D721Med (cell line): ENCODE measurements at regions not wholly inside any gene's neighbourhood (a gene's known extent, or its start where the extent isn't known, plus 50 kb on each side); places are given as distances from the start of the nearest gene placed in this dataset.
A peak's percentile ranks its signal among the peaks of the same experiment; 100 is the strongest.

Source experiments
- DNase-seq: peaks from one replicate; pipeline ENCODE4 v3.0.0; 2011; ENCODE audit warnings: low spot score; ENCODE audit not compliant: insufficient read length
- FAIRE-seq: peaks from 2 replicates; lab custom pipeline; 2011; peaks lifted over from hg19 to GRCh38; lab: Jason Lieb, UNC
- TF ChIP-seq, protein P1 (sequence below): IDR thresholded peaks from 2 replicates; pipeline ENCODE4 v1.5.1; 2012; ENCODE audit warnings: mild to moderate bottlenecking, control low read depth; ENCODE audit not compliant: insufficient read depth; ENCODE audit errors: missing control alignments

DNA sequence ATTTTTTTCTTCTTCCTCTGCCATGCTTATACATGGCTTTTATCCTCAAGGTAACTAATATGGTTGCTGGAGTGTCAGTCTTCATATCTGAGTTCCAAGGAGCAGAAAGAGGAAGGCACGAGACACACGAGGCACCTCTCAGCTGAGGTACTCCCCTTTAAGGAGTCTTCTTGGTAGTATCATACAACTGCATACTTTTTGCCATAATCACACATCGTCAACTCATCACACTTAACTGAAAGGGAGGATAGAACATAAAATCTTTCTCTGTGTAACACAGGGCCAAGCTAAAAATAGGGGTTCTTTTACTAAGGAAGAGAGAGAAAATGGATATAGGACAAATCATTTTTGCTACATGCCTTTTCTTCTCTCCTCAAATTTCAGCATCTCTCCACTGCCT, 104.2 kb downstream of the OXSM start:
- TF ChIP-seq, protein P1, sequence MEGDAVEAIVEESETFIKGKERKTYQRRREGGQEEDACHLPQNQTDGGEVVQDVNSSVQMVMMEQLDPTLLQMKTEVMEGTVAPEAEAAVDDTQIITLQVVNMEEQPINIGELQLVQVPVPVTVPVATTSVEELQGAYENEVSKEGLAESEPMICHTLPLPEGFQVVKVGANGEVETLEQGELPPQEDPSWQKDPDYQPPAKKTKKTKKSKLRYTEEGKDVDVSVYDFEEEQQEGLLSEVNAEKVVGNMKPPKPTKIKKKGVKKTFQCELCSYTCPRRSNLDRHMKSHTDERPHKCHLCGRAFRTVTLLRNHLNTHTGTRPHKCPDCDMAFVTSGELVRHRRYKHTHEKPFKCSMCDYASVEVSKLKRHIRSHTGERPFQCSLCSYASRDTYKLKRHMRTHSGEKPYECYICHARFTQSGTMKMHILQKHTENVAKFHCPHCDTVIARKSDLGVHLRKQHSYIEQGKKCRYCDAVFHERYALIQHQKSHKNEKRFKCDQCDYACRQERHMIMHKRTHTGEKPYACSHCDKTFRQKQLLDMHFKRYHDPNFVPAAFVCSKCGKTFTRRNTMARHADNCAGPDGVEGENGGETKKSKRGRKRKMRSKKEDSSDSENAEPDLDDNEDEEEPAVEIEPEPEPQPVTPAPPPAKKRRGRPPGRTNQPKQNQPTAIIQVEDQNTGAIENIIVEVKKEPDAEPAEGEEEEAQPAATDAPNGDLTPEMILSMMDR = no peak
- no peak for FAIRE-seq
- DNase-seq = no peak

DNA sequence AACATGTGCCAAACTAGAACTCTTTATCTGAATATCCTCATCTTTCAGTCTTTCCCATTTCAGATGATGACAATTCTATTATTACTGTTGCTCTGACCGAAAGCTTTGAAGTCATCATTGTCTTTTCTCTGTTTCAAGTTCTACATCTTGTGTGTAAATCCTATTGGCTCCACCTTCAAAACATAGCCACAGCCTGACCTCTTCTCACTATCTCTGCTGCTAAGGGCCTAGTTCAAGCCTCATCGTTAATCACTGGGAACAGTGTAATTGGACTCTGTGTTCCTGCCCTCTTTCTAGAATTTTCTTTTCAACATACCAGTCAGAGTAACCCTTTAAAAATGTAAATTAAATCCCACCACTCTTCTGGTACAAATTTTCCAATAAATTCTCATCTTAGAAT, 105.1 kb downstream of the OXSM start:
- no peak for FAIRE-seq
- DNase-seq = no peak
- TF ChIP-seq, protein P1 = no peak

DNA sequence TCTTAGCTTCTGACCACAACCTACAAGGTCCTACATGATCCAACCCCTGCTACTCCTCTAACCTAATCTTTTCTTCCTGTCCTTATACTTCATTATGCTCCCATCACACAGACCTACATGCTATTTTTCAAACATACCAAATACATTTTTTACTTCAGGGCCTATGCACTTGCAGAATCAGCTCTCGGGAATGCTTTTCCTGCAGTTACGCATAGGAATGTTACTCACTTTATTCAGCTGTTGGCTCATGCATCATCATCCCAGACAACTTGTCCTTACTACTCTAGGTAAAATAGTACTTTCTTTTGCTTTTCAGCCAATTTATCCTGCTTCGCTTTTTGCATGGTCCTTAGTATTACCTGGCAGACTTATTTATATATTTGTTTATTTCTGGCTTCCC, 105.6 kb downstream of the OXSM start:
- TF ChIP-seq, protein P1 = no peak
- no peak for FAIRE-seq
- DNase-seq = no peak

DNA sequence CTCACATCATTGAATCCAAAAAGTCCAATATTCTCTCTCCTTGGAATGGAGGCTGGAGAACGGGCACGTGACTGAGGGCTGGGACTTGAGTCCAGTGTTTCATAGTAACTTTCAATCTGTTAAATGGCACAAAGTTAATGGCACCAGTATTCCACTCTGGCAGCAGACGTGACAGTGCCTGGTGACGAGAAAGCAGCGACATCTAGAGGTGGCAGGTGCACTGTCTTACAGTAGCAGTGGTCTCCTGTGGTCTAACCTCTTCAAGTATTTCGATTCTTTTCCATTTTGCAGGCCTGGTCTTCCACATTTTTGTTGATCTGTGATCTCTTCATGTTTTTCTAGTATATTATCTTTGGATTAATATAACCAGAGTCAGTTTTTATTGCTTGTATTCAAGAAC, 107.1 kb downstream of the OXSM start:
- DNase-seq = no peak
- FAIRE-seq = no peak
- TF ChIP-seq, protein P1 = peak; percentile 18

DNA sequence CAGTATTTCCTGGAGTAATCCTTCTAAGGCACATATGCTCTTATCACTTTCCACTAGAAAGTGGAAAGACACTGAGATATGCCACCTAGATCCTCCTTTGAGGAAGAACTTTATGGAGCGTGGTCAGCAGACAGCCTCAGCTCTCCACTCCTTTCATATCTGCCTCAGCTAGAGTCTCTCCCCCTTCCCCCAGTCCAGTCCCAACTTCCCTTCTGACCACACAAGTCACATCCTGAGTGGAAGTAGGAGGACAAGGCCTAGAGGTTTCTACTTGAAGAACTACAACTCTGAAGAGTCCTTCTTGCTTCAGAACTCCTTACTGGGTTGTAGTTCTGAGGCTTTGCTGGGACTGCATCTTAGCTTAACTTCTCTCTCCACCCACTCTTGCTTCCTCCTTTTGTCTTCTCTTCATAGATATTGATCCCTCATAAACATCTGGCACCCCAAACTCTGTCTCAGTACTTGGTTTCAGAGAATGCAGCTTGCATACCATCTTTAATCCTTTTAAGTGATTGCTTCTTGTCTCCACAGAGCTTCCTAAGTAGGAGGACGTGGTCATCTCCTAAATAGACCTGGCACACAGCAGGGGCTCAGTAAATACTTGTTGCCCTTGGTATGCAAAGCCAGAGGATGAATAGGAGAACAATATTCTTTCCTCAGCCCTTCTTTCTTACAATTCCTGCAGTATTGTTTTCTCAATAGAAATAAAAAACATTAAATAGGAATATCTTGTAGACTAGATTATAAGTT, 109.6 kb downstream of the OXSM start:
- FAIRE-seq (no peak), DNase-seq (no peak)

DNA sequence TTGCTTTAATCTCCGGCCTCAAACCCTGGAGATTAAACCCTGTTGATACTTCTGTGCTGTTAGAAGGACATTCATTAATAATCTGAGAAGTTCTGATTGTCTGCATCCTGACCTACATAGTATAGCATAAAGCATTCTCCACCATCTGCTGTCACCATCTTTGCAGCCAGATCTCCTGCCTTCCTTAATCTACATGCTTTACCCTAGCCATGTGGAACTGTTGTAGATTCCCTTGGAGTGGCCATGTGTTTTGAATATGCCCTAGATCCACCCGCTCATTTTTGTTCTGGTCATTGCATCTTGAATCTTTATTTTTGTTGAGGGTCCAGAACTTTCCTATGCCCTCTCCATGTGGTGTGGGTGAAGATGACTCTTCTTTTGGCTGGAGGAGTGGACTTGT, 110.3 kb downstream of the OXSM start:
- FAIRE-seq (no peak), DNase-seq (no peak)
- TF ChIP-seq, protein P1 = no peak

More for the DNA sequence above, 109.6 kb downstream of the OXSM start:
- TF ChIP-seq, protein P1 = no peak

DNA sequence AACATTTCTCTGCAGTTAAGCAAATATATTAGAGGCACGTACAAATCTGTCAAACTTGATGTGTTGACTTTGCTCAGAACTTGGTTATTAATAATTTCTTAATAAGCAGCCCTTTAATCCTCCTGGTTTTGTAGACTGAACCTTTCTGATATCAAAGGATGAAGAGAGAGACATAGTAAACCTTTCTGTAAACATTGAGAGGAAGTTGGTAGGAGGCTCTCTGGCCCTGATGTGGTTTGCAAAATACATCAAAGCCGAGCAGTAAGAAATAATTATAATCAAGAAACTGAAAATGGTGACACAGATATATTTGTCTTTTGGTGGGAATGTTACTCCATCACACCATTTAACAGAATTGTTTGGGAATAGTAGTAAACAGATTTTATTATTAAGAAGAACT, 111.9 kb downstream of the OXSM start:
- TF ChIP-seq, protein P1 = no peak
- DNase-seq (no peak), FAIRE-seq (no peak)
